Right lobe of liver (tissue), 4 donors: ENCODE measurements at regions not wholly inside any gene's neighbourhood (a gene's known extent, or its start where the extent isn't known, plus 50 kb on each side); places are given as distances from the start of the nearest gene placed in this dataset.

ENCODE experiments used
- CTCF ChIP-seq, 4 donors: fragments of 200-600 bp in 3 of 4; fragments of 450-650 bp in 1 of 4; IDR thresholded peaks; one replicate each; pipeline versions ENCODE4 v1.5.1 to v1.8.0; 2016 to 2022; ENCODE audit warnings: antibody characterized with exemption in 4 of 4, mild to moderate bottlenecking in 2 of 4
- POLR2A ChIP-seq: fragments of 450-650 bp; IDR thresholded peaks from one replicate; pipeline ENCODE4 v1.6.1; 2017; ENCODE audit warnings: antibody characterized with exemption, mild to moderate bottlenecking
- donor health status: DM: no; HTN: no; CAD: no.
- donor health status: DM: no; HTN: no; CAD: no.
- donor health status: DM: no; HTN: yes; CAD: no.

- TF ChIP-seq CTCF (IDR thresholded peaks at IDR 0.05) (no peak), POLR2A (no peak)
These were observed 124.0 kb upstream of the PPARGC1A start for GRCh38 chr4:24013668-24014422.
